ENCODE measurements at regions not wholly inside any gene's neighbourhood (a gene's known extent, or its start where the extent isn't known, plus 50 kb on each side); places are given as distances from the start of the nearest gene placed in this dataset.
"Not testable (repeated sequence)": the region's sequence is repeated elsewhere in the genome, so short reads cannot be mapped to it uniquely, and the experiment has no call there.

DNA sequence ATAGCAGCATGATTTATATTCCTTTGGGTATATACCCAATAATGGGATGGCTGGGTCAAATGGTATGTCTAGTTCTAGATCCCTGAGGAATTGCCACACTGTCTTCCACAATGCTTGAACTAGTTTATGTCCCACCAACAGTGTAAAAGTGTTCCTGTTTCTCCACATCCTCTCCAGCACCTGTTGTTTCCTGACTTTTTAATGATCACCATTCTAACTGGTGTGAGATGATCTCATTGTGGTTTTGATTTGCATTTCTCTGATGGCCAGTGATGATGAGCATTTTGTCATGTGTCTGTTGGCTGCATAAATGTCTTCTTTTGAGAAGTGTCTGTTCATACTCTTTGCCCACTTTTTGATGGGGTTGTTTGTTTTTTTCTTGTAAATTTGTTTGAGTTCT is 54.0 kb upstream of the GPR89A start:
- not testable (repeated sequence) for DNase-seq (ENCODE audit: low read depth in 3 of 3)

DNA sequence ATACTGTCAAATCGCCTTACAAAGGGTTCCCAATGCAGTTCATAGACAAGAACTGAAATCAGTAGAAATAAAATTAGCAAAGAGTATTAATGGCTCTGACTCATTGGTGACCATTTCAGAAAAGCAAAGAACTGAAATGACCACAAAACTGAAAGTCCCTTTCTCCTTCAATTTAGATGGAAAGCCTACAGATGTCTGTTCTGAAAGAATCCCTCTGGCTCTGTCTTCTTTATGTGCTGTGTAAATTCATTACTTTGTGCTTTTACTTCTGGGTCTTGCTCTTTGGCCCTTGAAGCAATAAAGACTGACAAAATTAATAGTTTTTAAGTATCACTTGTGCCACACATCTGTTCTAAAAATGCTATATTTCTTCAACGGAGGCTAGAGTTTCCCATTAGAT is 62.7 kb upstream of the GPR89A start:
- DNase-seq (ENCODE audit: low read depth in 3 of 3), result no peak

DNA sequence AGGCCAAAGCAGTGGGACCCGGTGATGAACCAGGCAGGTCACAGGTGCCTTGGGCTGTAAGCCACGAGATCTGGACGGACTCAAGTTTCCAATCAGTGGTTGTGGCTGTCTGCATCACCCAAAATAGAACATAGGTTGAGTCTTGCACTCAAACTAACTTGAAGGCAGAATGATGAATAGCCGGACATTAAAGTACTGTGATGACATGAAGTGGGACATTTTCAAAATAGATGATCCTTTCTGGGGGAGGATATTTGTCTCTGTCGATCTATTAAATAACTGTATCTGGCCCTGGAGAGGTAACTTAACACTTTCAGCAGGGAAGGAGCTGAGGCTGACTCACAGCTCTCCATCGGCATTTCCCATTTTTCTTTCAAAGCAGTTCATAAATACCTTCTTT is 66.1 kb upstream of the GPR89A start:
- DNase-seq (ENCODE audit: low read depth in 3 of 3), result not testable (repeated sequence)

DNA sequence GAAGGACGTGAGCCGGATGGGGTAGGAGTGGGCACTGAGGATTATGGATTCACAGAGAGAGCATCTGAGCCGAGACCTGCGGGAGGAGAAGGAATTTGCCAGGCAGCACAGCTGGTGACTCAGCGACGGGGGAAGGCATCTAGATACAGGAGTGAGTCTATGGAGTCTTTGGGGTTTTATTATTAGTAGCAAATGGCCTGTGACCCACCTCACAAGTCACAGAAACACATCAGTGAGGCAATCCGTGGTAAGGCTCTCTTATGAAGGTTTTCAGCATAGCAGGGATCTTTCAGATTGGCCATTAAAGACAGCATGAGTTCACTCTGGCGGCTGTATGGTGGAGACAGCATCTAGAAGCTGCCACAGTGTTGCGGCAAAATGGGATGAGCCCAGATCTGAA is 66.5 kb upstream of the GPR89A start:
- DNase-seq (ENCODE audit: low read depth in 3 of 3), result not testable (repeated sequence)

DNA sequence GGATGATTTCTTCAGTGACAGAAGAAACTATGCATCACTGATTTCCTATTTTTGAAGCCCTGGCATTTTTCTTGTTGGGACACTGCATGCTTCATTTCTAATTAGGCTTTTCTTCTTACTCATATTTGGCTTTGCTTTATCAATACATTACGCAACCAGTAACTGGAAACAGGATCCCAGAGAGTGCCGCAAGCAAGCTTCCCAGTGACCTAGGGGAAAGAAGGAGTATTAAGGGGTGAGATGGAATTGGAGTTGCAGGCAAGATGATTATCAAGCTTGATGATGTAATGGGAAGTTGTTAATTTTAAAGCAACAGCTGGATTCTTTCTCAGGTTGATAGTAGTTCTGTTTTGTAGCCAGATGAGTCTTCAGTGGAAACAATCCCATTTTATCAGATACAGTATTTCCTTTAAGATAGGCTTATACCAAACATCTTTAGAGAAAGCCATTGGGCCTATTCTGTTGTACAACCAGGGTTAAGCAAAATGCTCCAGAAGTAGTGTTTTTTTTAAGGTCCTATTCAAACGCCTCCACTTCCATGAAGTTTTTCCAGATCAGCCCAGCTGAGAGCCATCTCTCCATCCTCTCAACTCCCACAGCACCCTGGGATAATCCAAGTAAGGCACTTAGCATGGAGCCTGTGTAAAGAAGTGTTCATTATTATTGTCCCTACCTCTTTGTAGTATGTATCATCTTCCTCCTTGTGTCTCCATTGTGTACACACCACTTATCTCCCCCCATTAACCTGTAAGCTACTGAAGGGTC is 69.5 kb upstream of the GPR89A start:
- not testable (repeated sequence) for DNase-seq (ENCODE audit: low read depth in 3 of 3)

DNA sequence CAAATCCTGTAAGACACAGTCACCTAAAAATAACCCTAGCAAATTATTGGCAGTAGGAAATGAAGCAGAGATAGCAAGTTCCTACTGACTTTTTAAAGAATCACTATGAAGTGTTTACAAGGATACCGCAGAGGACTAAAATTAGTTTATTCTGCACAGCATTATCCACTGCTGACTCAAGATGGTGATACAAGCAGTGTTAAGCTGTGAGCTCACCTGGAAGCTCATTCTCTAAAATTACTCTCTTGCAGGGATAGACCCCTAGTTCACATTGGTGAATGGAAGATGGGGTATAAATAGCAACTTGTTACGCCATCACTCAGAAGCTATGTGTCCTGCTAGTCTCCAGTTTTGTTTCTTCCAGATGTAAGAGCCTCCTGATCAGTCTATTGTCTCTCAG is 70.8 kb upstream of the GPR89A start:
- DNase-seq (ENCODE audit: low read depth in 3 of 3), result not testable (repeated sequence)

DNA sequence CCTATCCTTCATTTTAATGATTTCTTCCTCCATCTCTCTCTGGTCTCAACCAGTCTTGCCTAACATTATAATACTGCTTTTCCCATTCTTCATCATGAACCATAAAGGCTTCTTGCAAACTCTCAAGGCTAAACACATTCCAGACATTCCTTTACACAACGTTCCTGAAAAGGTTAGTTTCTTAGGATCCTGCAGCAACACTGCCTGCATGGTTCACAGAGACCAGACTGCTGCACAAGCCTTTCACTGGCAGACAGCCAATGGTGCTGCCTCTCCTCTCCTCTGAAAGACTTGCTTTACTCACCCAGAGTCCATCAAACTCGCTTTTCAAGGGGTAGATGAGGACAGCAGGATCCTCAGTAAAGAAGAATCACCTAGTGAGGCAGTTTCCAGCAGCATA is 72.3 kb upstream of the GPR89A start:
- DNase-seq (ENCODE audit: low read depth in 3 of 3), result not testable (repeated sequence)

DNA sequence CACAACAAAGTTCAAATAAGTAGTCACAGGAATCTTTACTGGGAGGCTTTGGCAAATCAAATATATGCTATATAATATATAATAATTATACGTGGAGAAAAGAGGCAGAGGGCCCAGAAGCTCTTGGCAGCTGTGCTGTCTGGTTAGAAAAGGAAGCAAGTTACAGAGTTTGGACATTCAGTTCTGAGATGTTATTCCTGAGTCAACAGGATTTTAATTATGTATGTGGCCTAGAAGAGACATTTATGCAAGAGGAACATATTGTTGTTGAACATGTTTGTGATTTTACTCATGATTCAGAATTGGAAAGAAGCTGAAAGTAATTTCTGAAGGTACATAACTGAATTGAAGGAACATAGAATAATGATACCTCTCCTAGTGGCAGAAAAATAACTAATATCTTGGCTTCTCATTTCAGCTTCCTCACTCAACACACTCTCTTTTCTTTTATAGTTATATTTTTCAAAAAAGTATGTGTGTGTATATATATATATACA is 79.7 kb upstream of the GPR89A start:
- DNase-seq (ENCODE audit: low read depth in 3 of 3), result not testable (repeated sequence)

DNA sequence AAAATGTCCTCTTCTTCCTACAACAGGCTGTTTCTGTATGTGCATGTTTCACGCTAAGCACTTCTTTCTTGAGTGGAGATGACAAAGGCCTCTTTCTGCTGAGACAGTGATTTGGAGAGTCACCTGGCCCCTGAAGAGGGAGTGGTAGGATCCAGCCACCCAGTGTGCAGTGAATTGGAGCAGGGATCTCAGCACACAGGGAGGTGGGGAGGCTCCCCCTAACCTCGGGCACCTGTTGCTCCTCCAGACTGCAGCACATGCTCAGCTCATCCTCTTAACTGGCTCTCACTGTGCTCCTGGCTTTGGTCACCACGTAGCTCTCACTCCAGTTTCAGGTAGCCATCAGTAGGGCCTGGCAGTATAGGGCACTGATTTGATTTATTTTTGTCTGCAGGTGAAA is 87.6 kb upstream of the GPR89A start:
- DNase-seq (ENCODE audit: low read depth in 3 of 3), result not testable (repeated sequence)

DNA sequence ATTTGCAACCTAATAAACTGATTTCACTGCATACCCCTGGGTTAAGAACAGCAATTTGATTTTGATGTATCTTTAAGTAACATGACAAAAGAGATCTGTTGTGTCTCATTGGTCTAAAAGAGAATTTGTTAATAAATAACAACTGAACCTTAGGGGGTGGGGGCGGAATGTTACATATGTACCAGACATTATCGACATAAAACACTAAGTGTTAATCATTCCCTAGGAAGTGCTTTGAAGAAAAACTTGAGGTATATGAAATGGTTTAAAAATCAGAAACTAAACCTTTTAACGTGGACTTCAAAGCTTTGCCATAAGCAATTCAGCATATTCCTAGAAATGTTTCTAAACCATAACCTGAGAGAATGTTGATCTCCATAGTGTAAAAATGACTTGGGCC is 88.5 kb upstream of the GPR89A start:
- not testable (repeated sequence) for DNase-seq (ENCODE audit: low read depth in 3 of 3)

DNA sequence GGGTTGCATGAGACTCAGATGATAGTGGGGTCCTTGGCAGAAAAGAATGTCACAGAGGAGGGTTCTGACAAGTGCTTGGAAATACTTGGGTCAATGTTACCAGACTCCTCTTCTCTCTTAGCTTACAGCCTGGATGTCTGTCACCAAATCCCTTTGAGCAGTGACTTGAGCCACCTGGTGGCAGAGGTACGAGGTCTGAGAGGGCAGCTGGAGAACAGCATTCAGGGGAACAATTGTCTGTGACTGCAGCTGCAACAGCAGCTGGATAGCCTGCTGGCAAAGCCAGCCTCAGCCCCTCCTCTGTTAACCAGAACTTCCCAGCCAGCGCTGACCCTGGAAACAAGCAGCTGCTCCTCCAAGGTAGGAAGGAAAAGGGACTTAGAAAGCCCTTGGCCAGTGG is 87.6 kb upstream of the NBPF20 start:
- not testable (repeated sequence) for DNase-seq (ENCODE audit: low read depth in 3 of 3)

DNA sequence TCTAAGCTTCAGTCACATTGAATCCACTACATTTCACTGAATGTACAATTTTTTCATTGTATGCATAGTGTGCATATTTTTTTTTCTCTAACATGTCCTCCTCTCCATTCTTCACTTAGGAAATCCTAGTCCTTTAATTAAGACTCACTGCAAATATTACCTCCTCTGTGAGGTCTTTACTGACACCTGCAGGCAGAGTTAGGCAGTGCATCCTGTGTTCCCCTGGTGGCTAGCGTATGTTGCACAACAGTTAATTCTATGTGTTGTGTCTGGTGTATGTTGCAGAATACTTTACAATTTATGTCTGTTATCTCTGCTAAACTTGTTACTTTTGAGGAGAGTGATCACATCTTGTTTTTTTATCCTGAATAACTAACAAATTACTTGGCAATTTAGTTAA is 82.7 kb upstream of the NBPF20 start:
- DNase-seq (ENCODE audit: low read depth in 3 of 3), result not testable (repeated sequence)

DNA sequence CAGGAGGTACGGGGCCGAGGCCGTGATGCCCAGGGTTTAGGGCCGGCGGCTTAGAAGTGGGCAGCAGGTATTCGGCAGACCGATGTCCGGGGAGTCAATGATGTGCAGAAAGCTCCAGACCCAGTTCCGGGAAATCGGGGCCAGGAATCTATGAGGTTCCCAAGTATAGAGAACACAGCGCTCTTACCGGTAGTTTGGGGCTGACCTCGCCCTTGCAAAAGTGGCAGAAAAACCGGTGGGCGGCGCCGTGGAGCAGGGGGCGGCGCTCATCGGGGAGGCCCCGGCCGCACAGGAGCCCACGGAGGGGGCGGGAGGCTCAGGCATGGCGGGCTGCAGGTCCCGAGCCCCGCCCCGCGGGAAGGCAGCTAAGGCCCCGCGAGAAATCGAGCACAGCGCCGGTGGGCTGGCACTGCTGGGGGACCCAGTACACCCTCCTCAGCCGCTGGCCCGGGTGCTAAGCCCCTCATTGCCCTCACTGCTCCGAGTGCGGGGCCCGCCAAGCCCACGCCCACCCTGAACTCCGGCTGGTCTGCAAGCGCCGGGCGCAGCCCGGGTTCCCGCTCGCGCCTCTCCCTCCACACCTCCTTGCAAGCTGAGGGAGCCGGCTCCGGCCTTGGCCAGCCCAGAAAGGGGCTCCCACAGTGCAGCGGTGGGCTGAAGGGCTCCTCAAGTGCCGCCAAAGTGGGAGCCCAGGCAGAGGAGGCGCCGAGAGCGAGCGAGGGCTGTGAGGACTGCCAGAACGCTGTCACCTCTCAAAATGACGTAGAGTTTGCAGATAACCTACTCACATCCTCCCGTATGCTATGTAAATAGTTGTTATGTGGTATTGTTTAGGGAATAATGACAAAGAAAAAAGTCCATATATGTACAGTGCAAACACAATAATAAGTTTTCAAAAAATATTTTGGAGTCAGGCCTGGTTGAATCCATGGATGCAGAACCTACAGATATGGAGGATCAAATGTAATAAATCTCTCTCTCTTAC is 80.6 kb upstream of the NBPF20 start:
- not testable (repeated sequence) for DNase-seq (ENCODE audit: low read depth in 3 of 3)

DNA sequence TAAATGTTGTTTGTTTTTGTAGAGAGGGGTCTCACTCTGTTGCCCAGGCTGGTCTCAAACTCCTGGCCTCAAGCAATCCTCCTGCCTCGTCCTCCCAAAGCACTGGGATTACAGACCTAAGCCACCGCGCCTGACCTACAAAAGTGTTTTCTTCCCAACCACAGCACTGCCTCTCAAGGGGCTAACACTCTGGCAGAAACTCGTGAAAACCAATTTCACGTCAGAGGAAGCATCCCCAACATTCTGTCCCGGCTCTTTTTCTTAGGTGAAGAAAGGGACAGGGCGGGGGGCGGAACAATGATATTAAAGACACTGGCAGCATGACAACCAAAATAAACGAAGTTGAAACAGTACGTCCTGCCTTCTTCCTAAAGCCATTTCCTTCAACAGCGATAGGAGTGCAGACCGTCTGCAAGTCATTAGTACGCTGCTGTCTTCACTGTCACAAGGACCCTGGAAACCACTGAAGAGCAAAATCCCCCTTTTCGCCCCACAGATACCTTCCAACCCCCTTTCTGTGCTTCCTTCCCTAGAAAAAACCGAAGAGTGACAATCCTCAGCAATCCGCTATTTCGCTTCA is 79.5 kb upstream of the NBPF20 start:
- not testable (repeated sequence) for DNase-seq (ENCODE audit: low read depth in 3 of 3)

DNA sequence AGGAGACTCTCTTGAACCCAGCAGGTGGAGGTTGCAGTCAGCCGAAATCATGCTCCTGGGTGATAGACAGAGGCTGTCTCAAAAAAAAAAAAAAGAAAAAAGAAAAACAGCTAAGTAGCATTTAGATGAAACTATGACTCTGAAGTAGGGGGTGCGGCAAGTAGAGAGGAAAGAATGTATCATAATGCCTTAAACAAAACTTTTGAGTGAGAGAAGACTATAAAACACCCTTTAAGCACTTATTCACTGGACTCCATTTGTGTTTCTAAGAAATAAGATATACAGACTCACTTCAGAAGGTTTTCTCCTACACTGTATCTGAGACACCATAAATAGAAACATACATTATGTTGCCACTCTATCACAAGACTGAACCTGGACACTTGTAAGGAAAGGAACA is 78.9 kb upstream of the NBPF20 start:
- not testable (repeated sequence) for DNase-seq (ENCODE audit: low read depth in 3 of 3)

DNA sequence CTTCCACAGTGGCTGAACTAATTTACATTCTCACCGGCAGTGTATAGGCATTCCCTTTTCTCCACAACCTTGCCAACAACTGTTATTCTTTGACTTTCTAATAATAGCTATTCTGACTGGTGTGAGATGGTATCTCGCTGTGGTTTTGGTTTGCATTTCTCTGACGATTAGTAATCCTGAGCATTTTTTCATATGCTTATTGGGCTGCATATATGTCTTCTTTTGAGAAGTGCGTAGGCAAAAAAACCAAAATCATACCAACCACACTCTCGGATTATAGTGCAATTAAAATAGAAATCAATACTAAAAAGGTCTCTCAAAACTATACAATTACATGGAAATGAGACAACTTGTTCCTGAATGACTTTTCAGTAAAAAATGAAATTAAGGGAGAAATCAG is 74.8 kb upstream of the NBPF20 start:
- not testable (repeated sequence) for DNase-seq (ENCODE audit: low read depth in 3 of 3)

DNA sequence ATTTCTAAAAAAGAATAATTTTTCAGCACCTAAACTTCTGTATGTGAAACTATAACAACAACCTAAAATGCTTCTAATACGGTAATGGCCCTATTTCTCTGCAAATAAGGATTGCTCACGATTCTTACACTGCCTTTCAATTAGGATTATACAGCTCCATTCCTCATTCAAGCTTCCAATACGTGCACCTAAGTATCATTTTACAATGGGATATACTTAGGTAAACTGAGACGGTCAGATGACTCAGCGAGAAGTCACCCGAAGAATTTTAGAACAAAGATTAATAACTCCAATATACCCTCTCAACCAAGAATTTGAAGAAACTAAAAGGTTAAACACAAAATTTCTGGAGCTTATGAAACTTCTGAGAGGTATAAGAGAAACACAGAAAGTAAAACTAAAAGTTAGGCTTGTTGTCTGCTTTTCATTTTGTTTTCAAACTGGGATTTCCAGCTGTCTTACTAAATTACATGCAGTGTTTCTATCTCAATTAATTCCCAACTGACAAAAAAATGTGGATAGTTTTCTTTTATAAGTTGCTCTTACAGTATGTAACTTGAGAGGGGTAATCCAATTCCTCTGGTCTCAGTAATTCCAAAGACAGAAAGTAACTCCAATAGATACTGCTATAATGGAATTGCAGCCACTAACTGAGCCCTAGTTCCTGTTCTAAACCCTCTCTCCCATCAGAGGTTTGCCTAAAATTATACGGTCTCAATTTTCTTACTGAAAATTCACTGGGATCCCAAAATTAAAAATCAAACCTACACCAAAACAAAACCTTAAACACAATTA is 69.9 kb upstream of the NBPF20 start:
- DNase-seq (ENCODE audit: low read depth in 3 of 3), result not testable (repeated sequence)

DNA sequence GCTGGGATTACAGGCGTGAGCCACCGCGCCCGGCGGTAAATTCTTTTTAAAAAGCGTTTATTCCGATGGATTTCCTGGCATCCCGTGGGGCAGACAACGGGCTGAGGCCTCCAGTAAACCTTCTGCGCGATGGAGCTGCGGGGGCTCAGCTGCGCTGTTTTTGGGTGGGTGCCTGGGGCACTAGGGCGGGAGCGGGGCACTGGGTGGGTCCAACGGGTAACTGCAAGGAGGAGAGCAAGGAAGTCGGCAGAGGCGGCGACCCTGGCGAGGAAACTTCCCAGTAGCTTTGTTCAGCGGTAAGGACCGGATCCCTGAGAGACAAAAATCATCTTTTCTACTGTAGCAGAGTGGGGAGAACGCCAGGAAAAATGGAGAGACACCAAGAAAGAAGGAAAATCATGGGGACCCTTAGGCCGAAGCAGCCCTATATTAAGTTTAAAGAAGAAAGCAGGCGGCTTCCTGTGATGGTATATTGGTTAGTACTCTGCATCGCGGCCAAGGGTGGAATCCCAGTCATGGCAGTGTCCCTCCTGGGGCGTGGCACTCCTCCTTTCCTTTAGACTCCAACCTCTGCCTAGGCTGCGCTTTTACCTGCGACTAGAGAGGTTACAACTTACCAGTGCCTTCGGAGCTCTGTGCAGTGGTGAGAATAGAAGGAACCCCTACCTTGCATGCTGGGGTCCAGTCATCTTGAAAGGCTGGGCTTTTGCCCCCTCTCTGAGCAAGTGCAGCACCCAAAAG is 63.0 kb upstream of the NBPF20 start:
- not testable (repeated sequence) for DNase-seq (ENCODE audit: low read depth in 3 of 3)

DNA sequence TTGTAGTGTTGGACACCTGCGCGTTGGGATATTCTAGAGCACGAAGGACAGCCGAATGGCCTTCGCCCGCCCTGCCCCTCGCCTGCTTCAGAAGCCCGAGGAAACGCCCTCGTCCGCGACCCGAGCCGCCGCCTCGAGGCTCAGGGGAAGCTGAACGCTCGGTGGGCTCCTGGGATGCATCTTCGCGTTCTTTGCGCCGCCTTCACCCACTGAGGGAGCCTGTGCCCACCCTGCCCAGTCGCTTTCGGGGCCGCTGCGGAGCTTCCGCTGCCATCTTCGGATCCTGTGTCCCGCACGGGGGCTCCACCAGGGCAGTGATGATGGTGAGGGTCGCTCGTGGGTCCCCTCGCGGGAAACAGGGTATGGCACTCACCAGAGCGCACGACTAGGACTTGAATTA is 61.8 kb upstream of the NBPF20 start:
- not testable (repeated sequence) for DNase-seq (ENCODE audit: low read depth in 3 of 3)

DNA sequence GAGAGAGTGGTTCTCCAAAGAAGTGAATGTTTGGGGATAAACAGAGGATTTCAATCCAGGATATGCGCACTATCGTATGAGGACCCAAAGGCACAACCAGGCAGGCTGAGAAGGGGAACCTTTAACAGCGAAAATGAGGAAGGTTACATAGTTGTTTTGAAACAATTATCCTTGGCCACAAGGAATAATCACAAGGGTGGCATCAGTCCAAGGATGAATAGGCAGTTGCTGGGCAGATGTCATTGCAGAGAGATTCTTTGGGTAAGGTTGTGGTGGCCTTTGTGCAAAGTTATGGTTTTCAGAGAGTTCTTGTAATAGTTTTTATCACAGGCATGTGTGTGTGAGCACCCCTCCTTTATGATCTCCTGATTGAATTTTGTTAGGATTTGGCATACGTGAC is 58.9 kb upstream of the NBPF20 start:
- not testable (repeated sequence) for DNase-seq (ENCODE audit: low read depth in 3 of 3)
